H1 (cell line): ENCODE measurements at regions not wholly inside any gene's neighbourhood (a gene's known extent, or its start where the extent isn't known, plus 50 kb on each side); places are given as distances from the start of the nearest gene placed in this dataset.

Source experiments
- CTCF ChIA-PET: fragments of 300-600 bp; sonication (Branson Sonifier 250); formaldehyde crosslinking; loops from one replicate; lab custom pipeline; 2021; ENCODE audit not compliant: partially characterized antibody; lab: Charles Lee
- POLR2A ChIA-PET: fragments of 300-600 bp; sonication (Branson Sonifier 250); formaldehyde crosslinking; loops from one replicate; lab custom pipeline; 2021; ENCODE audit warnings: inconsistent platforms; ENCODE audit not compliant: partially characterized antibody; lab: Charles Lee
- DNase-seq, 2 experiments: peaks; one replicate each; pipeline versions ENCODE4 v3.0.0 to v3.0.0-alpha.2; 2010 to 2022; ENCODE audit warnings: low spot score in 2 of 2, low read depth in 1 of 2, mixed read lengths in 1 of 2
- FAIRE-seq: peaks from 2 replicates; lab custom pipeline; 2011; peaks lifted over from hg19 to GRCh38; lab: Jason Lieb, UNC
- H2AFZ ChIP-seq: 2 replicates; pipeline ENCODE4 v1.8.1; 2012; ENCODE audit warnings: low read length, inconsistent platforms
- H2AK5ac ChIP-seq: 2 replicates; pipeline ENCODE4 v1.6.1; 2013; ENCODE audit warnings: low read depth, low read length
- H2BK120ac ChIP-seq: replicated peaks from 2 replicates; pipeline ENCODE3; 2013; ENCODE audit warnings: low read depth, low read length, inconsistent platforms
- H2BK12ac ChIP-seq: 2 replicates; pipeline ENCODE4 v1.6.1; 2013; ENCODE audit warnings: low read depth, low read length
- H2BK15ac ChIP-seq: 2 replicates; pipeline ENCODE4 v1.6.1; 2013; ENCODE audit warnings: low read length
- H2BK20ac ChIP-seq: 2 replicates; pipeline ENCODE4 v1.6.1; 2013; ENCODE audit warnings: low read length
- H2BK5ac ChIP-seq: 2 replicates; pipeline ENCODE4 v1.6.1; 2013; ENCODE audit warnings: low read depth, low read length
- H3K14ac ChIP-seq: 2 replicates; pipeline ENCODE4 v1.6.1; 2013; ENCODE audit warnings: inconsistent platforms; ENCODE audit not compliant: insufficient read length
- H3K18ac ChIP-seq: 2 replicates; pipeline ENCODE4 v1.6.1; 2013; ENCODE audit warnings: low read length; ENCODE audit errors: extremely low read depth
- H3K23ac ChIP-seq: 2 replicates; pipeline ENCODE4 v1.6.1; 2013; ENCODE audit warnings: inconsistent platforms; ENCODE audit not compliant: insufficient read length
- H3K23me2 ChIP-seq: 2 replicates; pipeline ENCODE4 v1.6.1; 2013; ENCODE audit warnings: low read depth, low read length
- H3K27ac ChIP-seq: 2 replicates; pipeline ENCODE4 v1.6.1; 2011; ENCODE audit warnings: low read depth, low read length, inconsistent platforms
- H3K27me3 ChIP-seq, 4 experiments: replicated peaks in 1 of 4; 1 replicate in 1 of 4; 2 replicates in 3 of 4; pipeline versions ENCODE4 v1.6.1 to v1.8.1; 2011 to 2013; ENCODE audit warnings: low read length in 3 of 4, mild to moderate bottlenecking in 3 of 4, inconsistent platforms in 2 of 4, mixed read lengths in 2 of 4, moderate library complexity in 1 of 4; ENCODE audit not compliant: control insufficient read depth in 3 of 4, insufficient read depth in 3 of 4; ENCODE audit errors: extremely low read depth in 1 of 4
- H3K36me3 ChIP-seq, 4 experiments: 2 replicates each; pipeline versions ENCODE4 v1.6.1 to v1.8.1; 2011 to 2013; ENCODE audit warnings: mild to moderate bottlenecking in 4 of 4, low read length in 3 of 4, moderate library complexity in 2 of 4, control low read depth in 1 of 4, inconsistent platforms in 1 of 4; ENCODE audit not compliant: insufficient read depth in 4 of 4, control insufficient read depth in 2 of 4
- H3K4ac ChIP-seq: replicated peaks from 2 replicates; pipeline ENCODE3; 2013; ENCODE audit warnings: low read length, low read depth, mixed read lengths, inconsistent platforms; ENCODE audit not compliant: insufficient read length
- H3K4me1 ChIP-seq, 4 experiments: replicated peaks in 1 of 4; 1 replicate in 1 of 4; 2 replicates in 3 of 4; pipeline versions ENCODE4 v1.6.1 to v1.8.1; 2011 to 2013; ENCODE audit warnings: low read length in 3 of 4, inconsistent platforms in 2 of 4, mixed read lengths in 1 of 4; ENCODE audit not compliant: insufficient read depth in 4 of 4, control insufficient read depth in 3 of 4
- H3K4me2 ChIP-seq, 2 experiments: 2 replicates each; pipeline versions ENCODE4 v1.6.1 to v1.8.1; 2011 to 2013; ENCODE audit warnings: low read depth in 2 of 2, low read length in 2 of 2, control low read depth in 1 of 2, inconsistent platforms in 1 of 2, mild to moderate bottlenecking in 1 of 2; ENCODE audit not compliant: insufficient read depth in 1 of 2
- H3K4me3 ChIP-seq, 4 experiments: fragments of 200-600, 300-600 bp in 1 of 4; sonication (generic), shearing (Covaris generic), sonication (Bioruptor Twin) in 1 of 4; 2 replicates each; pipeline versions ENCODE4 v1.5.1 to v1.8.1; 2011 to 2016; ENCODE audit warnings: low read length in 4 of 4, low read depth in 3 of 4, control low read depth in 2 of 4, inconsistent platforms in 2 of 4, mild to moderate bottlenecking in 2 of 4, mixed read lengths in 1 of 4, moderate library complexity in 1 of 4; ENCODE audit not compliant: insufficient read depth in 2 of 4; ENCODE audit errors: extremely low read depth in 1 of 4
- H3K56ac ChIP-seq: replicated peaks from 2 replicates; pipeline ENCODE3; 2013; ENCODE audit warnings: low read depth, mild to moderate bottlenecking, mixed read lengths, low read length, inconsistent platforms; ENCODE audit not compliant: insufficient read length
- H3K79me1 ChIP-seq: 2 replicates; pipeline ENCODE4 v1.6.1; 2013; ENCODE audit warnings: low read depth, low read length, control low read depth
- H3K79me2 ChIP-seq, 2 experiments: 2 replicates each; pipeline versions ENCODE4 v1.6.1 to v1.8.1; 2012 to 2013; ENCODE audit warnings: low read length in 2 of 2, mild to moderate bottlenecking in 2 of 2, inconsistent platforms in 1 of 2; ENCODE audit not compliant: insufficient read depth in 2 of 2, control insufficient read depth in 1 of 2
- H3K9ac ChIP-seq, 4 experiments: replicated peaks in 1 of 4; 1 replicate in 1 of 4; 2 replicates in 3 of 4; pipeline versions ENCODE4 v1.6.1 to v1.8.1; 2011 to 2013; ENCODE audit warnings: low read depth in 3 of 4, low read length in 3 of 4, control low read depth in 2 of 4, mild to moderate bottlenecking in 2 of 4, moderate library complexity in 2 of 4, inconsistent platforms in 1 of 4; ENCODE audit errors: extremely low read depth in 1 of 4
- H3K9me3 ChIP-seq, 2 experiments: 2 replicates each; pipeline versions ENCODE4 v1.6.1 to v1.8.1; 2012 to 2013; ENCODE audit warnings: mild to moderate bottlenecking in 2 of 2, moderate library complexity in 2 of 2, control low read depth in 1 of 2, inconsistent platforms in 1 of 2, low read depth in 1 of 2, low read length in 1 of 2, mixed read lengths in 1 of 2; ENCODE audit not compliant: insufficient read depth in 2 of 2
- H4K20me1 ChIP-seq, 2 experiments: replicated peaks in 1 of 2; 2 replicates each; pipeline versions ENCODE3 to v1.8.1; 2011 to 2013; ENCODE audit warnings: inconsistent platforms in 2 of 2, low read length in 2 of 2, mild to moderate bottlenecking in 1 of 2; ENCODE audit not compliant: insufficient read depth in 2 of 2, control insufficient read depth in 1 of 2
- H4K5ac ChIP-seq: 2 replicates; pipeline ENCODE4 v1.6.1; 2013; ENCODE audit warnings: low read length, low read depth, mixed read lengths, inconsistent platforms; ENCODE audit not compliant: insufficient read length
- H4K8ac ChIP-seq: 2 replicates; pipeline ENCODE4 v1.8.0; 2013; ENCODE audit warnings: mild to moderate bottlenecking, moderate library complexity, low read length, inconsistent platforms; ENCODE audit not compliant: insufficient read depth; ENCODE audit errors: extremely low read depth
- H4K91ac ChIP-seq: replicated peaks from 2 replicates; pipeline ENCODE3; 2013; ENCODE audit warnings: low read length, mixed read lengths, inconsistent platforms; ENCODE audit not compliant: insufficient read length
- CBX8 ChIP-seq: fragments of 300-800, 300-1000 bp; sonication (generic); IDR thresholded peaks from 2 replicates; pipeline ENCODE4 v1.7.1; 2016; ENCODE audit warnings: low read depth, low read length, borderline replicate concordance
- CEBPB ChIP-seq: IDR thresholded peaks from 2 replicates; pipeline ENCODE4 v1.6.1; 2012; ENCODE audit warnings: low read depth, low read length
- CTBP2 ChIP-seq: IDR thresholded peaks from 2 replicates; pipeline ENCODE4 v1.7.0; 2011; ENCODE audit warnings: borderline replicate concordance, mild to moderate bottlenecking, moderate library complexity, mixed read lengths, low read length; ENCODE audit not compliant: insufficient read depth, insufficient read length
- FOSL1 ChIP-seq: IDR thresholded peaks from 2 replicates; pipeline ENCODE4 v1.6.1; 2011; ENCODE audit warnings: mild to moderate bottlenecking, low read depth, low read length, moderate library complexity; ENCODE audit not compliant: insufficient read depth
- HDAC2 ChIP-seq, 2 experiments: fragments of 300-600 bp in 1 of 2; sonication (generic) in 1 of 2; IDR thresholded peaks; 2 replicates each; pipeline ENCODE4 v1.6.1; 2011 to 2012; ENCODE audit warnings: low read depth in 2 of 2, low read length in 2 of 2, mild to moderate bottlenecking in 2 of 2, moderate library complexity in 2 of 2, borderline replicate concordance in 1 of 2, inconsistent platforms in 1 of 2
- HDAC6 ChIP-seq: IDR thresholded peaks from one replicate; pipeline ENCODE4 v1.7.1; 2012; ENCODE audit warnings: low read depth, mild to moderate bottlenecking, inconsistent platforms, low read length, moderate library complexity
- JUN ChIP-seq: IDR thresholded peaks from 2 replicates; pipeline ENCODE4 v1.6.1; 2011; ENCODE audit warnings: low read depth, mild to moderate bottlenecking, improper control_type of control experiment, low read length
- JUND ChIP-seq: IDR thresholded peaks from 2 replicates; pipeline ENCODE4 v1.6.1; 2011; ENCODE audit warnings: mild to moderate bottlenecking, improper control_type of control experiment, low read length
- MAFK ChIP-seq: IDR thresholded peaks from 2 replicates; pipeline ENCODE4 v1.6.1; 2012; ENCODE audit warnings: low read depth, mild to moderate bottlenecking, improper control_type of control experiment, low read length
- POLR2A ChIP-seq, 2 experiments: IDR thresholded peaks; 1 replicate in 1 of 2; 2 replicates in 1 of 2; pipeline ENCODE4 v1.6.1; 2011; ENCODE audit warnings: low read depth in 2 of 2, low read length in 2 of 2, mild to moderate bottlenecking in 2 of 2; ENCODE audit errors: control extremely low read depth in 1 of 2
- SIX5 ChIP-seq: IDR thresholded peaks from 2 replicates; pipeline ENCODE4 v1.6.1; 2011; ENCODE audit warnings: mild to moderate bottlenecking, low read depth, low read length
- TAF7 ChIP-seq: optimal IDR thresholded peaks from 2 replicates; pipeline ENCODE3; 2011; ENCODE audit warnings: low read depth, mild to moderate bottlenecking, inconsistent platforms, low read length, moderate library complexity, borderline replicate concordance
- TCF12 ChIP-seq: IDR thresholded peaks from 2 replicates; pipeline ENCODE4 v1.6.1; 2011; ENCODE audit warnings: low read depth, mild to moderate bottlenecking, low read length
- ZNF274 ChIP-seq: IDR thresholded peaks from 2 replicates; pipeline ENCODE4 v1.7.0; 2012; ENCODE audit warnings: low read length, borderline replicate concordance; ENCODE audit errors: extremely low read depth
- WGBS, 2 experiments: shearing (Covaris generic) in 1 of 2; methylation state at CpG; one replicate each; pipeline versions ENCODE4 v1.1.6 to v1.1.7; 2013 to 2015; ENCODE audit warnings: low lambda C conversion rate in 2 of 2, mixed read lengths in 2 of 2, inconsistent platforms in 1 of 2, low coverage in 1 of 2, missing lambda C conversion rate in 1 of 2; ENCODE audit not compliant: insufficient replicate concordance in 2 of 2, insufficient coverage in 1 of 2, insufficient read length in 1 of 2; ENCODE audit errors: extremely low coverage in 1 of 2, missing lambda C conversion rate in 1 of 2; 5-methylcytosine and 5-hydroxymethylcytosine counted together

DNA sequence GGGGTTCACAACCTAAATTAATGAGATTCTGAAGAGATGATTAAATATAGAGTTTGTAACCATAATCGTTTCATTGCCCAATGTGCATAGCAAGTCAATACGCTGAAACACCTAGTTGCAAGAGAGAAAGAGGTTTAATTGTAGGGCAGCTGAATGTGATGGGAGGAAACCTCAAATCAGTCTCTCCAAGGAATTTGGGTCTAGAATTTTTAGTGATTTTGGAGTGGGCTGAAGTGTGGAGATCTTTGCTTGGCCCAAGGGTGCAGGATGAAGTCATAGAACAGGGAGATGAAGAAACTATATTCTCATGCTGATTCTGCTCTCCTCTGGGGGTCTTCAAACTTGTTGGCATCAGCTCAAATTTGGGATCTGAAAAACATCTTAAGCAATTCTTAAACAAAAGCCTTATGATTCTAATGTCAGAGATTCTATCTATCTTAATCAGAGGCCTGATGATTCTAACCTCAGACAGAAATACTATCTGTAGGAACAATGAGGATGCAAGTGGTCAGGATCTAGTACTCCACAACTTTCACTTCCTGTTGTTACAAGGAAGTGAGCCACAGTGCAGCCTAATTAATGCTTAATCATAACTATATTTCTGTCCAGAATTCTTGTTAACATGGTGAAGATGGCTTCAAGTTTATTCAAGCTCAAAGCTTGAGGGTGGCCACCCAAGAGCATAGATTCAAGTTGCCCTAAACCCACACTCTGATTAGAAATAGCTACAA, 80.2 kb upstream of the FUT8 start:
- Histone ChIP-seq H2BK20ac (no peak overlapping the region), H3K23ac (no peak overlapping the region), H2BK12ac (no peak overlapping the region), H2BK5ac (no peak overlapping the region), H3K27ac (no peak overlapping the region), H2AFZ (no peak overlapping the region), H3K4me1 (peaks cover 2 to 21% (median 11%) of the 10 kb centered on the region in 4 experiments; a peak in 5 of 7 replicates), H3K79me1 (no peaks in the 10 kb centered on the region), H4K5ac (no peak overlapping the region), H4K8ac (no peak overlapping the region), H3K79me2 (no peaks in the 10 kb centered on the region), H2BK120ac (no peak overlapping the region), H2AK5ac (no peak overlapping the region), H3K4me3 (no peak overlapping the region), H3K56ac (no peak overlapping the region), H3K4me2 (no peak overlapping the region), H2BK15ac (no peak overlapping the region), H4K20me1 (no peaks in the 10 kb centered on the region), H3K23me2 (peaks cover 2% of the 10 kb centered on the region; the same call in 1 of the 2 replicates), H3K4ac (no peak overlapping the region), H3K27me3 (peaks cover 11 to 46% (median 30%) of the 10 kb centered on the region in 4 experiments), H3K36me3 (peaks cover 0 to 2% (median 0%) of the 10 kb centered on the region in 4 experiments; a peak in 1 of 8 replicates), H3K18ac (no peak overlapping the region), H4K91ac (no peak overlapping the region), H3K9ac (no peak overlapping the region), H3K14ac (no peak overlapping the region), H3K9me3 (no peaks in the 10 kb centered on the region)
- CTCF ChIA-PET, result interaction anchor here (1.0 to 1.2 kb wide), 2 partner anchors 14 to 80 kb away, joined by 3 to 4 read pairs; partner anchors contain the start of gene FUT8
- FAIRE-seq (no peak), DNase-seq (no peak)
- POLR2A ChIA-PET, result no interaction called here
- WGBS, 2 experiments, result 92% methylated on average over 2 of the region's 2 CpGs; no CpG with 5 or more reads in 1 of the 2 experiments
- TF ChIP-seq TCF12 (no peak), CEBPB (no peak), FOSL1 (no peak), HDAC2 (IDR thresholded peaks at IDR 0.05; ENCODE audit: borderline replicate concordance in 1 of 2, low read depth in 2 of 2, low read length in 2 of 2) (no peak), TAF7 (no peak), SIX5 (no peak), JUN (no peak), CTBP2 (no peak), JUND (no peak), MAFK (no peak), POLR2A (IDR thresholded peaks at IDR 0.05; ENCODE audit: control extremely low read depth in 1 of 2, low read depth in 2 of 2, low read length in 2 of 2) (no peak), HDAC6 (no peak), CBX8 (no peak), ZNF274 (no peak)
